ENCODE measurements at regions not wholly inside any gene's neighbourhood (a gene's known extent, or its start where the extent isn't known, plus 50 kb on each side); places are given as distances from the start of the nearest gene placed in this dataset.

DNA sequence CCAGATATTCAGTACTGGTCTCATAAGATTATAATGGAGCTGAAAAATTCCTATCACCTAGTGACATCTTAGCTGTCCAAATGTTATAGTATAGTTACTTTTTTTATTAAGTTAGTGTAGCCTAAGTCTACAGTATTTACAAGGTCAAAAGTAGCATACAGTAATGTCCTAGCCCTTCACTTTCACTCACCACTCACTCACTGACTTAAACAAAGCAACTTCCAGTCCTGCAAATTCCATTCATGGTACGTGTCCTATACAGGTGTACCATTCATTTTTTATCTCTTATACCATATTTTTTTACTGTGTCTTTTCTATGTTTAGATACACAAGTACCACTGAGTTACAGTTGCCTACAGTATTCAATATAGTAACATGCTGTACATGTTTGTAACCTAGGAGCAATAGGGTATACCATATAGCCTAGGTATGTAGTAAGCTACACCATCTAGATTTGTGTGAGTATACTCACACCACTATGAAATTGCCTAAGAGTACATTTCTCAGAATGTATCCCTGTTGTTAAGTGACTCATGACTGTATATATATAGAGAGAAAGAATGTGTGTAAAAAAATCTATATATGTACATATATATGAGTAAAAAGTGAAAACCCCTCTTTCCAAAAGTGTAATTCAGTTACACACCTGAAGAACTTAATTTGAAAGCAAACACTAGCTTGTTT, 234.8 kb upstream of the WWC1 start:
- H3K36me3 ChIP-seq (replicated peaks in 1 of 2): no peaks in the 10 kb centered on the region
- H3K4me3 ChIP-seq: no peak overlapping the region
- no peaks in the 10 kb centered on the region for H3K4me1 ChIP-seq (replicated peaks in 1 of 2)
- DNase-seq: no peak
- H3K27me3 ChIP-seq: no peaks in the 10 kb centered on the region
- TF ChIP-seq, protein P1, sequence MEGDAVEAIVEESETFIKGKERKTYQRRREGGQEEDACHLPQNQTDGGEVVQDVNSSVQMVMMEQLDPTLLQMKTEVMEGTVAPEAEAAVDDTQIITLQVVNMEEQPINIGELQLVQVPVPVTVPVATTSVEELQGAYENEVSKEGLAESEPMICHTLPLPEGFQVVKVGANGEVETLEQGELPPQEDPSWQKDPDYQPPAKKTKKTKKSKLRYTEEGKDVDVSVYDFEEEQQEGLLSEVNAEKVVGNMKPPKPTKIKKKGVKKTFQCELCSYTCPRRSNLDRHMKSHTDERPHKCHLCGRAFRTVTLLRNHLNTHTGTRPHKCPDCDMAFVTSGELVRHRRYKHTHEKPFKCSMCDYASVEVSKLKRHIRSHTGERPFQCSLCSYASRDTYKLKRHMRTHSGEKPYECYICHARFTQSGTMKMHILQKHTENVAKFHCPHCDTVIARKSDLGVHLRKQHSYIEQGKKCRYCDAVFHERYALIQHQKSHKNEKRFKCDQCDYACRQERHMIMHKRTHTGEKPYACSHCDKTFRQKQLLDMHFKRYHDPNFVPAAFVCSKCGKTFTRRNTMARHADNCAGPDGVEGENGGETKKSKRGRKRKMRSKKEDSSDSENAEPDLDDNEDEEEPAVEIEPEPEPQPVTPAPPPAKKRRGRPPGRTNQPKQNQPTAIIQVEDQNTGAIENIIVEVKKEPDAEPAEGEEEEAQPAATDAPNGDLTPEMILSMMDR (IDR thresholded peaks at IDR 0.05): no peak
- no peak for TF ChIP-seq POLR2A (IDR thresholded peaks at IDR 0.05)
- intact Hi-C loops (cut with DNase I): no loop called here
- WGBS, 4 donors: 87 to 100% (median 91%) methylated on average over 1 of the region's 1 CpG
- H3K9me3 ChIP-seq (replicated peaks in 1 of 3): no peaks in the 10 kb centered on the region
- H3K27ac ChIP-seq: no peak overlapping the region

GRCh38 chr5:168057905-168058304, 233.5 kb upstream of the WWC1 start:
- Histone ChIP-seq H3K4me1 (replicated peaks in 1 of 2) (no peaks in the 10 kb centered on the region), H3K9me3 (replicated peaks in 1 of 3) (no peaks in the 10 kb centered on the region), H3K36me3 (replicated peaks in 1 of 2) (no peaks in the 10 kb centered on the region), H3K27me3 (no peaks in the 10 kb centered on the region), H3K4me3 (no peak overlapping the region), H3K27ac (no peak overlapping the region)
- no peak for DNase-seq
- TF ChIP-seq, protein P1 (IDR thresholded peaks at IDR 0.05): no peak
- no peak for TF ChIP-seq POLR2A (IDR thresholded peaks at IDR 0.05)
- intact Hi-C loops (cut with DNase I): no loop called here
- 46 to 96% (median 77%) methylated on average over 7 of the region's 7 CpGs for WGBS, 4 donors

DNA sequence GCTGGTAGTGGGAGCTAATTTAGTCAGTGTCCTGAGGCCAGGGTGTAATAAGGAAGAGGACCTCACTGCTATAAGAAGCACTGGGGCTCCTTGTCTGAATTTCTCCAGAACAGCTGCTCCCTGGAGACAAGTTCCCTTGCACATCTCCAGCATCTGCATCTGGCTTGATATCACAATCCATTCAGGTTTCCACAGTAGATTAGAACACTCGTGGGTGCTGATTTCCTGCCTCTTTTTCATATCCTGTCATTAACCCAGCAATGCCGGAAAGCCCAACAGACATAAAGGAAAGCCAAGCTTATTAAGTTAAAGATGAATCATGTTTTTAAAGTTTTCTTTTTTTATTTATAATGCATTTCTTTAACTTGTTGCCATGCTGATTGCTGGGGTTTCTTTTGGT, 232.3 kb upstream of the WWC1 start:
- Histone ChIP-seq H3K9me3 (replicated peaks in 1 of 3) (no peaks in the 10 kb centered on the region), H3K27ac (no peak overlapping the region), H3K4me1 (replicated peaks in 1 of 2) (no peaks in the 10 kb centered on the region), H3K4me3 (no peak overlapping the region), H3K27me3 (no peaks in the 10 kb centered on the region), H3K36me3 (replicated peaks in 1 of 2) (no peaks in the 10 kb centered on the region)
- TF ChIP-seq, protein P1 (IDR thresholded peaks at IDR 0.05): no peak
- no peak for TF ChIP-seq POLR2A (IDR thresholded peaks at IDR 0.05)
- intact Hi-C loops (cut with DNase I): no loop called here
- 35 to 42% (median 39%) methylated on average over 2 of the region's 2 CpGs for WGBS, 4 donors
- DNase-seq: no peak

DNA sequence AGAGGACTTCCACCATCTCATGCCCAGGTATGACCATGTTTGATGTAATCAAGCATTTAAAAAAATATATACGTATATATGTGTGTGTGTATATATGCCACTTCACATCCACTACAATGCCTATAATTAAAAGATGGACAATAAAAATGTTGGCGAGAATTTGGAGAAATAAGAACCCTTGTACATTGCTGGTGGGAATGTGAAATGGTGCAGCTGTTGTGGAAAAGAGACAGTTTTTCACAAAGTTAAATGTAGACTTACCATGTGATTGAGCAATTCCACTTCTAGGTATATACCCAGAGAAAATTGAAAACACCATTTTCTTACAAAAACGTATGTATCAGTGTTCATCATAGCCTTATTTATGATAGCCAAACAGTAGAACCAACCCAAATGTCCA, 229.2 kb upstream of the WWC1 start:
- intact Hi-C loops (cut with DNase I): no loop called here
- WGBS, 4 donors: 65 to 86% (median 75%) methylated on average over 3 of the region's 3 CpGs

More for the DNA sequence above, 229.2 kb upstream of the WWC1 start:
- Histone ChIP-seq H3K27ac (no peak overlapping the region), H3K27me3 (no peaks in the 10 kb centered on the region), H3K4me3 (no peak overlapping the region), H3K9me3 (replicated peaks in 1 of 3) (no peaks in the 10 kb centered on the region), H3K36me3 (replicated peaks in 1 of 2) (no peaks in the 10 kb centered on the region), H3K4me1 (replicated peaks in 1 of 2) (no peaks in the 10 kb centered on the region)
- TF ChIP-seq, protein P1 (IDR thresholded peaks at IDR 0.05): no peak
- no peak for TF ChIP-seq POLR2A (IDR thresholded peaks at IDR 0.05)
- DNase-seq: no peak
